Astrocyte (in vitro differentiated cells and primary cell): ENCODE measurements at regions not wholly inside any gene's neighbourhood (a gene's known extent, or its start where the extent isn't known, plus 50 kb on each side); places are given as distances from the start of the nearest gene placed in this dataset.
A peak's percentile ranks its signal among the peaks of the same experiment; 100 is the strongest.

Experiments
- DNase-seq: peaks from one replicate; pipeline ENCODE4 v3.0.0-alpha.2; 2010; ENCODE audit warnings: low read depth
- FAIRE-seq: peaks from 2 replicates; lab custom pipeline; 2011; peaks lifted over from hg19 to GRCh38; lab: Jason Lieb, UNC
- H2AFZ ChIP-seq: 2 replicates; pipeline ENCODE4 v1.6.0; 2012; ENCODE audit warnings: low read depth, low read length, inconsistent platforms
- H3K27ac ChIP-seq: 2 replicates; pipeline ENCODE4 v1.5.1; 2011; ENCODE audit warnings: low read depth, low read length, inconsistent platforms
- H3K27me3 ChIP-seq: 2 replicates; pipeline ENCODE4 v1.6.0; 2011; ENCODE audit warnings: low read length, inconsistent platforms; ENCODE audit not compliant: insufficient read depth
- H3K36me3 ChIP-seq: 2 replicates; pipeline ENCODE4 v1.5.1; 2011; ENCODE audit warnings: low read length, inconsistent platforms; ENCODE audit not compliant: insufficient read depth
- H3K4me1 ChIP-seq: 2 replicates; pipeline ENCODE4 v1.5.1; 2011; ENCODE audit warnings: low read length, inconsistent platforms; ENCODE audit not compliant: insufficient read depth
- H3K4me2 ChIP-seq: 2 replicates; pipeline ENCODE4 v1.6.0; 2012; ENCODE audit warnings: low read length, inconsistent platforms
- H3K4me3 ChIP-seq: 2 replicates; pipeline ENCODE4 v1.5.1; 2011; ENCODE audit warnings: low read depth, mild to moderate bottlenecking, low read length, inconsistent platforms; ENCODE audit not compliant: insufficient read depth
- H3K79me2 ChIP-seq: 2 replicates; pipeline ENCODE4 v1.6.0; 2012; ENCODE audit warnings: mild to moderate bottlenecking, low read length, inconsistent platforms; ENCODE audit not compliant: insufficient read depth
- H3K9ac ChIP-seq: 2 replicates; pipeline ENCODE4 v1.6.0; 2012; ENCODE audit warnings: mild to moderate bottlenecking, low read length, inconsistent platforms
- H3K9me3 ChIP-seq: 2 replicates; pipeline ENCODE4 v1.5.1; 2012; ENCODE audit warnings: low read depth, mild to moderate bottlenecking, low read length, inconsistent platforms; ENCODE audit not compliant: insufficient read depth
- H4K20me1 ChIP-seq: 2 replicates; pipeline ENCODE4 v1.6.0; 2012; ENCODE audit warnings: low read length, inconsistent platforms; ENCODE audit not compliant: insufficient read depth
- H3K27ac Mint-ChIP-seq: one replicate; pipeline ENCODE4 v1.8.0; 2021; ENCODE audit warnings: mild to moderate bottlenecking, mixed read lengths; ENCODE audit not compliant: unreplicated experiment
- H3K27me3 Mint-ChIP-seq: one replicate; pipeline ENCODE4 v1.8.0; 2021; ENCODE audit warnings: low read depth, mixed read lengths; ENCODE audit not compliant: unreplicated experiment
- H3K36me3 Mint-ChIP-seq: one replicate; pipeline ENCODE4 v1.8.0; 2021; ENCODE audit warnings: low read depth, mixed read lengths; ENCODE audit not compliant: unreplicated experiment
- H3K4me1 Mint-ChIP-seq: one replicate; pipeline ENCODE4 v1.8.0; 2021; ENCODE audit warnings: low read depth, mixed read lengths; ENCODE audit not compliant: unreplicated experiment
- H3K4me3 Mint-ChIP-seq: one replicate; pipeline ENCODE4 v1.8.0; 2021; ENCODE audit warnings: mild to moderate bottlenecking, moderate library complexity, mixed read lengths; ENCODE audit not compliant: unreplicated experiment
- H3K9me3 Mint-ChIP-seq: one replicate; pipeline ENCODE4 v1.8.0; 2021; ENCODE audit warnings: mild to moderate bottlenecking, mixed read lengths; ENCODE audit not compliant: unreplicated experiment
- EZH2 ChIP-seq: IDR thresholded peaks from 2 replicates; pipeline ENCODE4 v1.6.1; 2012; ENCODE audit warnings: mild to moderate bottlenecking, low read length, inconsistent platforms; ENCODE audit not compliant: insufficient read depth
- TF ChIP-seq, protein P1 (sequence below): IDR thresholded peaks from 2 replicates; pipeline ENCODE4 v1.5.1; 2011; ENCODE audit warnings: low read depth, mild to moderate bottlenecking, inconsistent platforms, low read length, moderate library complexity; ENCODE audit not compliant: insufficient read depth

DNA sequence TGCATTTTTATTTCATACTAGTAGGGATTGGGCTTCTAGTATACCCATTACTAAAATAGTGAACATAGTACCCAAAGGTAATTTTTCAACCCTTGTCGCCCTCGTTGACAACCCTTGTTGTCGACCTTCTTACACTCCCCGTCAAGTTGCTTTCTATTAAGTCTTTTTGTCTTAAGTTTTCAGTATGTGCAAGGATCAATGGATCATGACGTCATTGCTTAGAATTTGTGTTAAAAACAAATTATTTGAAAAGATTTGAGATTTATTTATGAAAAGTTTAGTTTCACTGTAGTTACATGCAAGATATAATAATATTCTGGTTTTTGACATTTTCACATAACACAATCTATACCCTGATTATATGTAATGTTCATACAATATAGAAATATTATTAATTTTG, 110.4 kb downstream of the CBLN2 start:
- DNase-seq (no peak), FAIRE-seq (no peak)
- no peaks in the 10 kb centered on the region for H3K79me2 ChIP-seq
- H3K9ac ChIP-seq = no peak overlapping the region
- no peaks in the 10 kb centered on the region for H3K36me3 ChIP-seq
- H3K36me3 Mint-ChIP-seq = no peaks in the 10 kb centered on the region
- no peaks in the 10 kb centered on the region for H3K9me3 ChIP-seq
- H2AFZ ChIP-seq = no peak overlapping the region
- no peaks in the 10 kb centered on the region for H3K27me3 Mint-ChIP-seq
- no peak overlapping the region for H3K4me3 Mint-ChIP-seq
- H3K4me3 ChIP-seq = no peak overlapping the region
- no peaks in the 10 kb centered on the region for H3K4me1 Mint-ChIP-seq
- H3K4me2 ChIP-seq = no peak overlapping the region
- no peaks in the 10 kb centered on the region for H4K20me1 ChIP-seq
- H3K27ac ChIP-seq = no peak overlapping the region
- no peak overlapping the region for H3K27ac Mint-ChIP-seq
- H3K9me3 Mint-ChIP-seq = no peaks in the 10 kb centered on the region
- no peaks in the 10 kb centered on the region for H3K27me3 ChIP-seq
- TF ChIP-seq, protein P1, sequence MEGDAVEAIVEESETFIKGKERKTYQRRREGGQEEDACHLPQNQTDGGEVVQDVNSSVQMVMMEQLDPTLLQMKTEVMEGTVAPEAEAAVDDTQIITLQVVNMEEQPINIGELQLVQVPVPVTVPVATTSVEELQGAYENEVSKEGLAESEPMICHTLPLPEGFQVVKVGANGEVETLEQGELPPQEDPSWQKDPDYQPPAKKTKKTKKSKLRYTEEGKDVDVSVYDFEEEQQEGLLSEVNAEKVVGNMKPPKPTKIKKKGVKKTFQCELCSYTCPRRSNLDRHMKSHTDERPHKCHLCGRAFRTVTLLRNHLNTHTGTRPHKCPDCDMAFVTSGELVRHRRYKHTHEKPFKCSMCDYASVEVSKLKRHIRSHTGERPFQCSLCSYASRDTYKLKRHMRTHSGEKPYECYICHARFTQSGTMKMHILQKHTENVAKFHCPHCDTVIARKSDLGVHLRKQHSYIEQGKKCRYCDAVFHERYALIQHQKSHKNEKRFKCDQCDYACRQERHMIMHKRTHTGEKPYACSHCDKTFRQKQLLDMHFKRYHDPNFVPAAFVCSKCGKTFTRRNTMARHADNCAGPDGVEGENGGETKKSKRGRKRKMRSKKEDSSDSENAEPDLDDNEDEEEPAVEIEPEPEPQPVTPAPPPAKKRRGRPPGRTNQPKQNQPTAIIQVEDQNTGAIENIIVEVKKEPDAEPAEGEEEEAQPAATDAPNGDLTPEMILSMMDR = no peak
- no peak for TF ChIP-seq EZH2
- H3K4me1 ChIP-seq = no peaks in the 10 kb centered on the region

DNA sequence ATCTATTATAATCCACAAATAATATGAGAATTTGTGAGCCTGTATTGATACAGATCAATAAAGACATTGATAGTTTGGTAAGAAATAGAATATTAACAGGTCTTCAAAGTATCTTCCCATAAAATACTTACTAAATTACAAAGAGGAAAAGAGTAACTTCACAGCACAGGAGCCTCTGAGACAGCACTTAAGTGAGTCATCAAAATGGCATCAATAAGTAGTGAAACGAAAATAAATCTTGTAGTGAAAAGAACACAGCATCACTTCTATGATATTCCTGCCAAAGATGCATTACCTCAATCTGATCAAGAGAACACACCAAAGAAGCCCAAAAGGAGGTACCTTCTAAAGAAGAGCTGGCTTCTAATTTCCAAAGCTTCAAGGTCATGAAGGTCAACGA, 116.4 kb downstream of the CBLN2 start:
- H3K4me2 ChIP-seq = no peak overlapping the region
- H3K4me1 ChIP-seq = no peaks in the 10 kb centered on the region
- no peak overlapping the region for H3K27ac ChIP-seq
- H3K79me2 ChIP-seq = no peaks in the 10 kb centered on the region
- H4K20me1 ChIP-seq = no peaks in the 10 kb centered on the region
- no peaks in the 10 kb centered on the region for H3K27me3 ChIP-seq
- no peaks in the 10 kb centered on the region for H3K9me3 Mint-ChIP-seq
- H3K27ac Mint-ChIP-seq = no peak overlapping the region
- H3K4me1 Mint-ChIP-seq = no peaks in the 10 kb centered on the region
- H3K4me3 Mint-ChIP-seq = no peak overlapping the region
- no peak overlapping the region for H3K4me3 ChIP-seq
- H3K27me3 Mint-ChIP-seq = no peaks in the 10 kb centered on the region
- H3K9ac ChIP-seq = no peak overlapping the region
- no peaks in the 10 kb centered on the region for H3K36me3 Mint-ChIP-seq
- no peak overlapping the region for H2AFZ ChIP-seq
- DNase-seq (peak; percentile 56), FAIRE-seq (no peak)
- no peaks in the 10 kb centered on the region for H3K36me3 ChIP-seq
- TF ChIP-seq, protein P1 = no peak
- TF ChIP-seq EZH2 = no peak
- H3K9me3 ChIP-seq = no peaks in the 10 kb centered on the region

DNA sequence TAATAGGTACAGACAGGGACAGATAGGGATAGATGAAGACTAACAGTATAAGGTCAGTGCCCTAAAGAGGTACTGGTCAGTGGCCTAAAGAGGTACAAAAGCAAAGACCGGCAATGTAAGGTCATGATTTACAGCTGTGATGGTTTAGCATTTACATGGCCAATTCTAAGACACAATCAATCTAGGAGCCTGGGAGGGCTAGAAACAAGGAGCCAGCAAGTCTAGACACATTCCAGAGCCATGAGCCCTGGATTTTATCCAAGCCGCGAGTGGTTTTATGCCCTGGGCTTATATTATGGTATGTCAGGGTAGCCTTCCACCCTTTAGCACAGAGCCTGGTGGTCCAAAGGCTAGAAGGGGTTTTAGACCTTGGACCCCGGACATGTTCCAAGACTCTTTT, 124.2 kb downstream of the CBLN2 start:
- Histone ChIP-seq H3K9me3 (no peaks in the 10 kb centered on the region), H3K36me3 (no peaks in the 10 kb centered on the region), H3K27me3 (no peaks in the 10 kb centered on the region), H3K4me3 (no peak overlapping the region), H2AFZ (no peak overlapping the region), H3K27ac (no peak overlapping the region), H3K4me1 (no peaks in the 10 kb centered on the region), H3K79me2 (no peaks in the 10 kb centered on the region), H3K4me2 (no peak overlapping the region), H4K20me1 (no peaks in the 10 kb centered on the region), H3K9ac (no peak overlapping the region)
- Mint-ChIP-seq H3K4me1 (no peaks in the 10 kb centered on the region), H3K9me3 (no peaks in the 10 kb centered on the region), H3K36me3 (no peaks in the 10 kb centered on the region), H3K27me3 (no peaks in the 10 kb centered on the region), H3K4me3 (no peak overlapping the region), H3K27ac (no peak overlapping the region)
- DNase-seq (peak; percentile 49), FAIRE-seq (no peak)
- TF ChIP-seq EZH2 = no peak
- TF ChIP-seq, protein P1 = no peak
